AG04449 (cell line): ENCODE measurements at regions not wholly inside any gene's neighbourhood (a gene's known extent, or its start where the extent isn't known, plus 50 kb on each side); places are given as distances from the start of the nearest gene placed in this dataset.

ENCODE experiments used
- CTCF ChIA-PET: fragments of 350-600 bp; formaldehyde crosslinking; extraction: SDS; loops from one replicate; lab custom pipeline; 2021; ENCODE audit warnings: antibody characterized with exemption; lab: Yijun Ruan, JAX
- POLR2A ChIA-PET: fragments of 400-600, 350-600 bp; formaldehyde crosslinking; extraction: SDS; loops from one replicate; lab custom pipeline; 2020; ENCODE audit warnings: antibody characterized with exemption, inconsistent platforms; lab: Yijun Ruan, JAX
- DNase-seq: peaks from one replicate; pipeline ENCODE4 v3.0.0-alpha.2; 2010; ENCODE audit warnings: low read depth, low spot score
- H3K4me3 ChIP-seq: 2 replicates; pipeline ENCODE4 v1.5.1; 2011; ENCODE audit warnings: low read depth, mild to moderate bottlenecking, control low read depth, low read length
- TF ChIP-seq, protein P1 (sequence below): IDR thresholded peaks from one replicate; pipeline ENCODE4 v1.5.1; 2011; ENCODE audit warnings: mild to moderate bottlenecking, moderate library complexity, low read length, control low read depth, inconsistent platforms; ENCODE audit not compliant: insufficient read depth; ENCODE audit errors: missing control alignments

DNA sequence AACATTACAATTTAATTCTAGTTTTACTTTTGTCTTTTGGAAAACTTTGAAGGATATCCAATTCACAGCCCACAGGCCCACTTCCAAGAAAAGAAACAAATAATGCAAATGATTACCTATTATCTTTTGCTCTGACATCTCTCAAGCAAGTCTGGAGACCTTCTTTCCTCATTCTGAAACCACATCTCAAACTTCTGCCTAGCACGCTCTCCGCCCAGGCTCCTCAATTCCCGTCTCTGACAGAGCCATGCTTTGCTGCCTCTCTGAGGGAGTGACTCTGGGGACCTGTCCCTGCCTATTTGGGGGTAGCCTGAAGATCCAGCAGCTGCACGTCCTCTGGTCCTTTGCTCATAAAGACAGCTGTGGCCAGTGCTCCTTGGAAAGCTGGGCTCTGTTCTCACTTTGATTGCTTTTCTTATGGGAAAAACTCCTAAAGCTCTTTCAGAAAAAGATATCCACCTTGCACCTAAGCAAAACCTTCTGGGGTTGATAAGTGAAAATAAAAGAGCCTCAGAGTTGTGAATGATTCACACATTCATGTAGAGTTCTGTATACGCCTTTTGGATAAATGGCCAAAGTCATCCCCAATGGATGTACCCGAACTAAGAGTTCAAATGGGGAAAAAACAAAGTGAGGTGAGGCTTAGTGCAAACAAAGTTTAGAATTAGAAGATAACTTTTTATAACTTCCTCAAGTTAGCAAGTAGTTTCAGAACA is 72.4 kb upstream of the TNIP3 start:
- DNase-seq = no peak
- no peak overlapping the region for H3K4me3 ChIP-seq
- POLR2A ChIA-PET = no interaction called here
- TF ChIP-seq, protein P1, sequence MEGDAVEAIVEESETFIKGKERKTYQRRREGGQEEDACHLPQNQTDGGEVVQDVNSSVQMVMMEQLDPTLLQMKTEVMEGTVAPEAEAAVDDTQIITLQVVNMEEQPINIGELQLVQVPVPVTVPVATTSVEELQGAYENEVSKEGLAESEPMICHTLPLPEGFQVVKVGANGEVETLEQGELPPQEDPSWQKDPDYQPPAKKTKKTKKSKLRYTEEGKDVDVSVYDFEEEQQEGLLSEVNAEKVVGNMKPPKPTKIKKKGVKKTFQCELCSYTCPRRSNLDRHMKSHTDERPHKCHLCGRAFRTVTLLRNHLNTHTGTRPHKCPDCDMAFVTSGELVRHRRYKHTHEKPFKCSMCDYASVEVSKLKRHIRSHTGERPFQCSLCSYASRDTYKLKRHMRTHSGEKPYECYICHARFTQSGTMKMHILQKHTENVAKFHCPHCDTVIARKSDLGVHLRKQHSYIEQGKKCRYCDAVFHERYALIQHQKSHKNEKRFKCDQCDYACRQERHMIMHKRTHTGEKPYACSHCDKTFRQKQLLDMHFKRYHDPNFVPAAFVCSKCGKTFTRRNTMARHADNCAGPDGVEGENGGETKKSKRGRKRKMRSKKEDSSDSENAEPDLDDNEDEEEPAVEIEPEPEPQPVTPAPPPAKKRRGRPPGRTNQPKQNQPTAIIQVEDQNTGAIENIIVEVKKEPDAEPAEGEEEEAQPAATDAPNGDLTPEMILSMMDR = no peak
- CTCF ChIA-PET = no interaction called here

DNA sequence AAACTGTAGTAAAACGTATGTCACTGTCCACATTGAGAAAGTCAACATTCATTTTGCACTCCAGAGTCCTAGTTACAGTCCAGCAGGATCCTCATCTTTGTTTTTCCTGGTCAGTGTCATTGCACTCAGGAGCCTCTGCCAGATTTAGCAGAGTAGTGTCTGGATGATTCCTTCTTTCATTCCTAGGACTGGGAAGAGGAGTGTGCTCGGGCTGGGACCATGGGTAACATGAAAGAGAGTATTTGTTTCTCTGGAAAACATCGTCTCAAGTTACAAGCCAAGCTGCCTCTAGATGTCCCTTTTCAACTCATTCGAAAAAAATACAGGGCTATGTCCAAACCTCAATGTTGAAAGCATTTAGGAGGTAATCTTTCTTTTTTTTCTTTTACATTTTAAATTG is 69.9 kb upstream of the TNIP3 start:
- no peak for DNase-seq
- no peak overlapping the region for H3K4me3 ChIP-seq
- TF ChIP-seq, protein P1 = no peak
- POLR2A ChIA-PET = no interaction called here
- CTCF ChIA-PET = no interaction called here

DNA sequence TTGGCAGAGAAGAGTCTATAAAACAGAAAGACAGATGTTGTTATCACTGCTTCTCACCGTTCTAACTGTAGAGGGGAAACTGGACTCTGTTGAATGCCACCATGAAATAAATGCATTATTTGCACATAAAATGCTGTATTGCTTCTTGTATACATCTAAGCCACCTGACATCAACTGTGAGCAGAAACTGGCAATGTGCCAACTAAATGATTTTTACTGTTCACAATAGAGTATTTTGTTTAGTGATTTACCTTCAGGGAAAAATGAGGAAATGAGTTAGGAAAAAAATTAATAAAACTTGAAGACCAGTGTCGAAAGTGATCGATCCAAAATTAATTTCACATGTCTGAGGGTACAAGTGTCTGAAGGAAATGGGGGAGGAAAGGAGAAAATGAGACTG is 65.9 kb upstream of the TNIP3 start:
- ChIA-PET CTCF (no interaction called here), POLR2A (no interaction called here)
- no peak overlapping the region for H3K4me3 ChIP-seq
- TF ChIP-seq, protein P1 = no peak
- DNase-seq = no peak

DNA sequence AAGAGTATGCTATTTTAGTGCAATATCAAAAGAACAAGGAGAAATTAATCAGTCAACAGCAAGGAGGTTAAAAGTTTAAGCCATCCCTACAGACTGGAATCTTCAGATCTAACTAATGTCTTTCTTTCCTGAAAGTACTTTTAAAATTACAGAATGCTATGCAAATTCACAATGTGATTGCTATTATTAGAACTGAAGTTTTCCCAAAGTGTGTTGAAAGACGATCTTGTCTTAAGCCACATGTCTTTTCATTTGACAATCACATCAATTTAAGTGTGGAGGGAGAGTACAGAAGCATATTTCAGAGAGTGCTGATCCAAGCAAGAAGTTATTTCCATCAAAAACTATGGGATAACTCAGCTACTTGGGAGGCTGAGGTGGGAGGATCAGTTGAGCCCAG is 64.7 kb upstream of the TNIP3 start:
- no peak overlapping the region for H3K4me3 ChIP-seq
- CTCF ChIA-PET = interaction anchor here (0.9 to 1.9 kb wide), 2 partner anchors 25 to 36 kb away, joined by 4 to 5 read pairs; no protein-coding TSS in a partner anchor
- POLR2A ChIA-PET = no interaction called here
- TF ChIP-seq, protein P1 = no peak
- DNase-seq = no peak

DNA sequence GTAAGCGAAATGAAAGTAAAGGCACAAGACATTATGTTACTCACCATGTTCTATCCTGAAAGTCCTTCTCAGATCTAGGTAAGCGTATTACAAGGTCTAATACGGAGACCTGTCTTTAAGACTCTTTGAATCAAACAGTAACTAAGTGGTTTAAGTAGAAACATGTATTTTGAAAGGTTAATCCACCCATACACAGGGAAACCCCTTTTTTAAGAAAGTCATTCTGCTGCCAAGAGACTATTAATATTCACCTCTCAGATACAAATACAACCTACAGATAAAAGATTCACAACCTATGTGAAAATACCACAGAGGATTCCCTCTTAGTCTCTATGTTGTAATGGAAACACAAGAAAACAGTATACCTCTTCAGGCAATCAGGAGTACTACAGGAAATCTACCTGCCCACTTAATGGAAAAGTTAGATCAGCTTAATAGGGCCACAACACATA is 63.2 kb upstream of the TNIP3 start:
- no peak overlapping the region for H3K4me3 ChIP-seq
- TF ChIP-seq, protein P1 = no peak
- ChIA-PET POLR2A (no interaction called here), CTCF (interaction anchor here (1.9 kb wide), 1 partner anchor 35 kb away, joined by 5 read pairs; no protein-coding TSS in a partner anchor)
- DNase-seq = no peak

DNA sequence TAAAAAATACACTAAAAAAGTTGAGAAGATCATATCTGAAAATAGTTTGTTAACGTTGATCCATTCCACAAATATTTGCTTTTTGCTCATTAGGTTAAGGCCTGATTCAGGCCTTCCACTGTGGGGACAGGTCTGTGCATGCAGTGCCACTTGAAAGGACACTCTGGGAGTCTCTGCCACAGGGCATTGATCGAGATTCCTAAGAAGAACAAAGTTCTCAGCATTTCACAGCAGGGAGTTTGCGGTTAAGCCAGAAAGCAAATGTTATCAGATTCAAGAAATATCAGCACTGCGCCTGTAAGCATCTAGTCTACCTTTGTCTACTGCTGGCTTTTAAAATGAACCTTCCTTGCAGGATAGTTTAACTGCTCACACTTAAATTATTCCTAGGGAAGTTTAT is 62.2 kb upstream of the TNIP3 start:
- ChIA-PET CTCF (no interaction called here), POLR2A (no interaction called here)
- no peak for DNase-seq
- TF ChIP-seq, protein P1 = no peak
- no peak overlapping the region for H3K4me3 ChIP-seq
